Body of pancreas (tissue), 4 donors: ENCODE measurements at regions not wholly inside any gene's neighbourhood (a gene's known extent, or its start where the extent isn't known, plus 50 kb on each side); places are given as distances from the start of the nearest gene placed in this dataset.

Experiments
- ATAC-seq: fragments of 150-250 bp; one replicate; pipeline ENCODE4 v1.9.1; 2016
- DNase-seq, 4 donors: peaks; one replicate each; pipeline ENCODE4 v3.0.0-alpha.2; 2019
- H3K27ac ChIP-seq, 4 donors: fragments of 200-600 bp; sonication (generic); 1 replicate in 3 of 4; 2 replicates in 1 of 4; pipeline versions ENCODE4 v1.5.1 to v1.6.1; 2016 to 2019; ENCODE audit warnings: mild to moderate bottlenecking in 1 of 4, mixed read lengths in 1 of 4, moderate library complexity in 1 of 4
- H3K27me3 ChIP-seq, 2 donors: fragments of 200-600 bp; sonication (generic); one replicate each; pipeline ENCODE4 v1.6.0; 2016; ENCODE audit warnings: mild to moderate bottlenecking in 1 of 2
- H3K36me3 ChIP-seq, 2 donors: fragments of 200-600 bp; sonication (generic); replicated peaks in 1 of 2; 2 replicates each; pipeline ENCODE4 v1.5.1; 2016; ENCODE audit warnings: low read depth in 2 of 2; ENCODE audit not compliant: insufficient read depth in 1 of 2
- H3K4me1 ChIP-seq: fragments of 200-600 bp; sonication (generic); one replicate; pipeline ENCODE4 v1.6.0; 2016
- H3K4me3 ChIP-seq, 2 donors: fragments of 200-600 bp; sonication (generic); 1 replicate in 1 of 2; 2 replicates in 1 of 2; pipeline ENCODE4 v1.5.1; 2016 to 2019
- H3K9me3 ChIP-seq, 3 donors: fragments of 200-600 bp; sonication (generic); 1 replicate in 2 of 3; 2 replicates in 1 of 3; pipeline ENCODE4 v1.5.1; 2016
- POLR2A ChIP-seq, 3 donors: fragments of 450-650 bp; IDR thresholded peaks; one replicate each; pipeline ENCODE4 v1.6.1; 2016; ENCODE audit warnings: antibody characterized with exemption in 3 of 3, mild to moderate bottlenecking in 2 of 3
- WGBS, 2 donors: methylation state at CpG; one replicate each; pipeline ENCODE4 v1.1.5; 2017; 5-methylcytosine and 5-hydroxymethylcytosine counted together
- intact Hi-C: fragments of 100-400 bp; cut with DNase I; formaldehyde crosslinking; loops from one replicate; pipeline ENCODE4 v1.15.1; 2023
- TF ChIP-seq, protein P1 (sequence below), 7 experiments: fragments of 450-650 bp in 4 of 7; fragments of 200-600 bp in 3 of 7; sonication (generic) in 3 of 7; IDR thresholded peaks; one replicate each; pipeline ENCODE4 v1.5.1; 2016 to 2019; ENCODE audit warnings: antibody characterized with exemption in 7 of 7

GRCh38 chr12:87866578-87867292 is 162.5 kb downstream of the C12orf50 start:
- intact Hi-C loops, result no loop called here
- DNase-seq (no peak), ATAC-seq (no peak)
- H3K4me3 ChIP-seq, result no peak overlapping the region
- H3K4me1 ChIP-seq, result no peaks in the 10 kb centered on the region
- WGBS, 2 donors, result 79 to 80% methylated on average over 3 of the region's 3 CpGs
- no peaks in the 10 kb centered on the region for H3K9me3 ChIP-seq
- no peaks in the 10 kb centered on the region for H3K36me3 ChIP-seq
- no peaks in the 10 kb centered on the region for H3K27me3 ChIP-seq
- no peak for TF ChIP-seq POLR2A (IDR thresholded peaks at IDR 0.05)
- TF ChIP-seq, protein P1, sequence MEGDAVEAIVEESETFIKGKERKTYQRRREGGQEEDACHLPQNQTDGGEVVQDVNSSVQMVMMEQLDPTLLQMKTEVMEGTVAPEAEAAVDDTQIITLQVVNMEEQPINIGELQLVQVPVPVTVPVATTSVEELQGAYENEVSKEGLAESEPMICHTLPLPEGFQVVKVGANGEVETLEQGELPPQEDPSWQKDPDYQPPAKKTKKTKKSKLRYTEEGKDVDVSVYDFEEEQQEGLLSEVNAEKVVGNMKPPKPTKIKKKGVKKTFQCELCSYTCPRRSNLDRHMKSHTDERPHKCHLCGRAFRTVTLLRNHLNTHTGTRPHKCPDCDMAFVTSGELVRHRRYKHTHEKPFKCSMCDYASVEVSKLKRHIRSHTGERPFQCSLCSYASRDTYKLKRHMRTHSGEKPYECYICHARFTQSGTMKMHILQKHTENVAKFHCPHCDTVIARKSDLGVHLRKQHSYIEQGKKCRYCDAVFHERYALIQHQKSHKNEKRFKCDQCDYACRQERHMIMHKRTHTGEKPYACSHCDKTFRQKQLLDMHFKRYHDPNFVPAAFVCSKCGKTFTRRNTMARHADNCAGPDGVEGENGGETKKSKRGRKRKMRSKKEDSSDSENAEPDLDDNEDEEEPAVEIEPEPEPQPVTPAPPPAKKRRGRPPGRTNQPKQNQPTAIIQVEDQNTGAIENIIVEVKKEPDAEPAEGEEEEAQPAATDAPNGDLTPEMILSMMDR (IDR thresholded peaks at IDR 0.05), result peak in 2 of 7 experiments; percentile 7 to 24
- H3K27ac ChIP-seq, result no peak overlapping the region

GRCh38 chr12:87861791-87862190 is 167.4 kb downstream of the C12orf50 start:
- Histone ChIP-seq H3K4me1 (no peaks in the 10 kb centered on the region), H3K4me3 (no peak overlapping the region), H3K36me3 (no peaks in the 10 kb centered on the region), H3K9me3 (no peaks in the 10 kb centered on the region), H3K27ac (no peak overlapping the region), H3K27me3 (no peaks in the 10 kb centered on the region)
- intact Hi-C loops, result no loop called here
- 29 to 50% methylated on average over 2 of the region's 2 CpGs for WGBS, 2 donors
- ATAC-seq (no peak), DNase-seq (no peak)
- TF ChIP-seq POLR2A (IDR thresholded peaks at IDR 0.05), result no peak
- TF ChIP-seq, protein P1 (IDR thresholded peaks at IDR 0.05), result no peak

DNA sequence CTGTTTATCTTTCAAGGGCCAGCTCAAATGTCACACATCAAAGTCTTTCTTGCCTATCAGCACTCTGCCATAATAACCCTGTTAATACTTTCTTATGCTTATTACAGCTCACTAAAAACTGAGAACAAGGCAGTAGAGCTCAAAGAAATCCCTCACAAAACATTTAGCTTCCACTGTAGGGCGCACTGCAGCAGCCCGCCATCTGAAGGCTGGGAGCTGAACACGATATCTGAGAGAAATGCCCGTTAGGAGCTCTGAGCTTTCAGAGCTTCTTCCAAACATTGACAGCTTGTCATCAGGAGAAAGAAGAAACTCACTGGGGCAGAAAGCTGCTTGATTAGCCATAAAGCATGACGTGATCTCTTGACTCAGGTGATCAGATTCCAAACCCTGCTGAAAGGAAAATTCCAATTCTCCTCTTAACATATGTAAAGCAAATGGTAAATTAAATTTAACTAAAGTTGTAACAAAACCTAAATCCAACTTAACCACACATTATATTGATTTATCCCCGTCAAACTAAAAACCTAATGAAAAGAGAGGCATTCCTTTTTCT is 175.7 kb downstream of the C12orf50 start:
- no peaks in the 10 kb centered on the region for H3K4me1 ChIP-seq
- no peak overlapping the region for H3K4me3 ChIP-seq
- DNase-seq (no peak), ATAC-seq (no peak)
- no peaks in the 10 kb centered on the region for H3K36me3 ChIP-seq
- intact Hi-C loops, result no loop called here
- no peak for TF ChIP-seq POLR2A (IDR thresholded peaks at IDR 0.05)
- whole genome bisulfite sequencing, 2 donors, result 83% methylated on average over 6 of the region's 6 CpGs
- no peaks in the 10 kb centered on the region for H3K9me3 ChIP-seq
- no peak overlapping the region for H3K27ac ChIP-seq
- no peaks in the 10 kb centered on the region for H3K27me3 ChIP-seq

GRCh38 chr12:87849074-87849473 is 180.1 kb downstream of the C12orf50 start:
- H3K4me1 ChIP-seq, result no peaks in the 10 kb centered on the region
- WGBS, 2 donors, result 41 to 57% methylated on average over 2 of the region's 2 CpGs
- ATAC-seq (no peak), DNase-seq (no peak)
- H3K4me3 ChIP-seq, result no peak overlapping the region
- H3K36me3 ChIP-seq, result no peaks in the 10 kb centered on the region
- no peaks in the 10 kb centered on the region for H3K27me3 ChIP-seq
- TF ChIP-seq, protein P1 (IDR thresholded peaks at IDR 0.05), result no peak
- TF ChIP-seq POLR2A (IDR thresholded peaks at IDR 0.05), result no peak
- H3K27ac ChIP-seq, result no peak overlapping the region
- intact Hi-C loops, result no loop called here
- H3K9me3 ChIP-seq, result no peaks in the 10 kb centered on the region

GRCh38 chr12:87848248-87848868 is 180.8 kb downstream of the C12orf50 start:
- WGBS, 2 donors, result 7 to 9% methylated on average over 2 of the region's 2 CpGs
- Histone ChIP-seq H3K4me3 (no peak overlapping the region), H3K9me3 (no peaks in the 10 kb centered on the region), H3K36me3 (no peaks in the 10 kb centered on the region), H3K4me1 (no peaks in the 10 kb centered on the region), H3K27ac (no peak overlapping the region), H3K27me3 (no peaks in the 10 kb centered on the region)
- ATAC-seq (peak; percentile 69), DNase-seq (peak in 3 of 4 donors; percentile 4 to 42 (median 28))
- intact Hi-C loops, result no loop called here
- TF ChIP-seq POLR2A (IDR thresholded peaks at IDR 0.05), result no peak
- TF ChIP-seq, protein P1 (IDR thresholded peaks at IDR 0.05), result peak; percentile 72 to 86 (median 83)
